ENCODE measurements at regions not wholly inside any gene's neighbourhood (a gene's known extent, or its start where the extent isn't known, plus 50 kb on each side); places are given as distances from the start of the nearest gene placed in this dataset.

GRCh38 chr2:207288628-207289027 lies 122.9 kb upstream of the KLF7 start:
- TF ChIP-seq FOXA1 (IDR thresholded peaks at IDR 0.05) = no peak
- no peak for TF ChIP-seq TARDBP (IDR thresholded peaks at IDR 0.05)
- TF ChIP-seq SP1 (IDR thresholded peaks at IDR 0.05) = no peak
- TF ChIP-seq FOXM1 (IDR thresholded peaks at IDR 0.05; ENCODE audit: borderline replicate concordance) = no peak
- TF ChIP-seq PKNOX1 (IDR thresholded peaks at IDR 0.05) = no peak
- TF ChIP-seq HDGF (IDR thresholded peaks at IDR 0.05; ENCODE audit: borderline replicate concordance) = no peak
- TF ChIP-seq ELF4 (IDR thresholded peaks at IDR 0.05) = no peak
- TF ChIP-seq ARNT (IDR thresholded peaks at IDR 0.05) = no peak
- TF ChIP-seq CTBP1 (IDR thresholded peaks at IDR 0.05; ENCODE audit: borderline replicate concordance) = no peak
- TF ChIP-seq BHLHE40 (IDR thresholded peaks at IDR 0.05; ENCODE audit: borderline replicate concordance) = no peak
- TF ChIP-seq SUZ12 (IDR thresholded peaks at IDR 0.05) = no peak
- TF ChIP-seq L3MBTL2 (conservative IDR thresholded peaks at IDR 0.05) = no peak
